ENCODE measurements at regions not wholly inside any gene's neighbourhood (a gene's known extent, or its start where the extent isn't known, plus 50 kb on each side); places are given as distances from the start of the nearest gene placed in this dataset.

DNA sequence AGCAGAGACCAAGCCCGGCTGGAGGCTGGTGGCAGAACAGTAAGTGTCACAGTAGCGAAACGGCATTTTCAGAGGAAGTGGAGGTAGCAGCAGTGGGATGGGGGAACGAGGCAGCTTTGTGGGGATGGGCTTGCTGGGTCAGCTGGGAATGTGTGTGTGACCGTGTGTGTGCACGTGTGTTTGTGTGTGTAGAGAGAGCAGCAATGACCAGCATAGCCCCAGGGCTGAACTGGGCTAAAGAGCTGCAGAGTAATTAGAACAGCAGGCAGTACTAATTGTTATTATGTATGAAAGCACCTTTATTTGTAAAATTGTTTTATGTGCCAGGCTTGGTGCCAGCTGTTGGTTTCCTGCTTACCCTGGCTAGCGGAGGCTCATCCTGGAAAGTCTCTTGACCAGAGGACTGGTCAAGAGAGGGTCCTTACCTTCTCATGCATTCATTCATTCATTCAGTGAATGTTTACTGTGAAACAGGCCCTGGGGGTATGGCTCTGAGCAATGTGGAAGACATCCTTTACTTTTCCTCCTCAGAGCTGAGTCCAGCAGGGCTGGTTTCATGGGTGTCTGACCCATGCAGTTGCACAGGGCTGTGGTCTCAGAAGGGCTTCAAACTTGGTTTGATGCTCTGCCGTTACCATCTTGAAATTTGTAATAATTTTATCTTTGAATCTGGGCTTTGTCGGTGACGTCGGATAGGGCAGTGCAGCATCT is 184.6 kb downstream of the SEC23IP start:
- intact Hi-C loops (cut with DNase I) = no loop called here
- Histone ChIP-seq H3K36me3 (no peaks in the 10 kb centered on the region), H3K9me3 (no peaks in the 10 kb centered on the region), H3K27ac (no peak overlapping the region), H3K27me3 (no peaks in the 10 kb centered on the region), H3K4me1 (no peaks in the 10 kb centered on the region), H3K4me3 (no peak overlapping the region)
- DNase-seq (ENCODE audit: low spot score in 2 of 2) = no peak
- no peak for TF ChIP-seq CTCF (IDR thresholded peaks at IDR 0.05)

GRCh38 chr10:120077707-120078492 is 185.4 kb downstream of the SEC23IP start:
- Histone ChIP-seq H3K4me1 (no peaks in the 10 kb centered on the region), H3K4me3 (no peak overlapping the region), H3K27me3 (no peaks in the 10 kb centered on the region), H3K27ac (no peak overlapping the region), H3K36me3 (no peaks in the 10 kb centered on the region), H3K9me3 (no peaks in the 10 kb centered on the region)
- TF ChIP-seq CTCF (IDR thresholded peaks at IDR 0.05) = no peak
- no peak for DNase-seq (ENCODE audit: low spot score in 2 of 2)
- intact Hi-C loops (cut with DNase I) = no loop called here

DNA sequence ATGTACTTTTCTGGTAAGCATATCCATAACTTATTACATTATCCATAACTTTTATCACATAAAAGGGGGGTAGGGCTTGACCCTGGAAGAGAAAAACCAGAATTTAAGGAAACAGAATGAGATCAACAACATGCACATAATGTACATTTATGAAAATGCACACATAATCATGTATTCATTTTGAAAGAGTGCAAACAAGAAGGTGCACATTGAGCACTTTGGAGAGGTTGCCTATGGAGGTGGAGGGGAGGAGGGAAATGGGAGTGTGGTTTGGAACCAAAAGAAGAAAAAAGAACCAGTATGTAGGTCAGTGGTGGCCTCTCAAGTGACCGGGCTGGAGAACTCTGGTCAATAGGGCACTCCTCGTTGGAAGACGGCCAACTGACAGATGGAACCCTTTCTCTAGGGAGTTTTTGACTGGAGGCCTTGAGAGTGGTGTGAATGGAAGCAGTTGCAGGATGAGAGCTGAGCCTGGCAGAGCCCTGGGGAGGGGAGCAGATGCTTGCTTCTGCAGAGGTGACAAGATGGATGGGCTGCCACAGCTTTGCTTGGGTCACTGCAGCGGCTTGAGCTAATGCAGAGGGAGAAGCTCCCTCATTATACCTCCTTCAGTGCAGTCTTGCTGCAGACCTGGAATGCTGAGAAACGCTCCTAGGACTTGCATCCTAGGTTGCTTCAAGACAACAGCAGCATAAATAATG is 192.7 kb downstream of the SEC23IP start:
- Histone ChIP-seq H3K27ac (no peak overlapping the region), H3K4me3 (no peak overlapping the region), H3K36me3 (no peaks in the 10 kb centered on the region), H3K4me1 (no peaks in the 10 kb centered on the region), H3K27me3 (no peaks in the 10 kb centered on the region), H3K9me3 (no peaks in the 10 kb centered on the region)
- intact Hi-C loops (cut with DNase I) = no loop called here
- TF ChIP-seq CTCF (IDR thresholded peaks at IDR 0.05) = no peak
- DNase-seq (ENCODE audit: low spot score in 2 of 2) = no peak

DNA sequence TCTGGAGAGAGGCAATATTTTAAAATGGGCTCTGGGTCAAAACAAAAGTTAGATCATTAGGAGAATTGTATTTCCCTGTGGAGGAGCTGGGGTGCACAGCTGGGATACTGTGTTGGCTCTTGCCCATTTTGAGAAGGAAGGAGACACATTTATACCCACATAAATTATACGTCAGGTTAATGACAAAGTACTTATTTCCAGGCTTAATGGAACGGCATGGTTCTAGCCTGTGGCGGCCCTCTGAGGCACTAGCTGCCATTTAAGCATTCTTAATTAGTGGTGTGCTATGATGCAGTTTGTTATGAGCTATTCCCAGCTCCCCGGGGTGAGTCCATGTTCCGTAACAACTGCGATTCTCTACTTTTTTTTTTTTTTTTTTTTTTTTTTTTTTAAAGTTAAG is 193.5 kb downstream of the SEC23IP start:
- Histone ChIP-seq H3K27me3 (no peaks in the 10 kb centered on the region), H3K4me3 (no peak overlapping the region), H3K9me3 (no peaks in the 10 kb centered on the region), H3K4me1 (no peaks in the 10 kb centered on the region), H3K27ac (no peak overlapping the region), H3K36me3 (no peaks in the 10 kb centered on the region)
- intact Hi-C loops (cut with DNase I) = no loop called here
- TF ChIP-seq CTCF (IDR thresholded peaks at IDR 0.05) = no peak
- DNase-seq (ENCODE audit: low spot score in 2 of 2) = no peak

GRCh38 chr10:120087109-120087508 is 194.6 kb downstream of the SEC23IP start:
- no peaks in the 10 kb centered on the region for H3K27me3 ChIP-seq
- intact Hi-C loops (cut with DNase I) = no loop called here
- H3K4me1 ChIP-seq = no peaks in the 10 kb centered on the region
- H3K4me3 ChIP-seq = no peak overlapping the region
- no peak for TF ChIP-seq CTCF (IDR thresholded peaks at IDR 0.05)
- H3K9me3 ChIP-seq = no peaks in the 10 kb centered on the region
- H3K27ac ChIP-seq = no peak overlapping the region
- no peaks in the 10 kb centered on the region for H3K36me3 ChIP-seq
- DNase-seq (ENCODE audit: low spot score in 2 of 2) = no peak

All from ascending aorta (tissue), 2 donors.